ENCODE measurements at regions not wholly inside any gene's neighbourhood (a gene's known extent, or its start where the extent isn't known, plus 50 kb on each side); places are given as distances from the start of the nearest gene placed in this dataset.

GRCh38 chr21:29228306-29228705, 70.4 kb upstream of the BACH1 start:
- no peak for ATAC-seq

DNA sequence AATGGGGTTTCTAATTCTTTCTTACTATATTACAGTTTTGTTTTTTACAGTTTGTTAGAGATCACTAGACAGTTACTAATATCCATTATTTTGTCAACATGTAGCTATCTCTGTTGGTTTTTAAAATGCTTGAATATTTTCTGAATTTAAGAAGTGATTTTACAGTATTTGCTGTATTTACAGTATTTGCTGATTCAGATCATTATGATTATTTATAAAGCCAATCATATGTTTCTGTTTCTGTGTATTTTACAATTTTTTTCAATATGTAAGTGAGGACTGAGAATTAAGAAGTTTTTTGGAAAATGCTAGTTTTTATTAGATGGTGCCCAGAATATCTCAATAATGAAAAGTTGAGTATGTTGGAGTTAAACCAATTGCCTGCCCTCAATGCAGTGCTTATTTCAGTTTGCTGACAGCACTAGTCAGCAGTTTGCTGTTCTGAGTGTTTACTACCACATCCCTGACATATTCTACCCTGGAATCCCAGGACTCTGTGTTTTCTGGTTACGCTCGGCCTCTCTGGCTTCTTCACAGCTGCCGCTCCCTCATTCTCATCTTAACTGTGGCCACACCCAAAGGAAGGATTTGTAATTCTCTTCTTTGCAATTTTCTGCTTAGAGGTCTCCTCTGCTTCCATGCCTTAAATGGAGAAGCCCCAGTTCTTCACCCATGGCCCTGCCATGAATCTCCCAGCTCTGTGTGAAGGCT, 68.0 kb upstream of the BACH1 start:
- ATAC-seq = no peak

DNA sequence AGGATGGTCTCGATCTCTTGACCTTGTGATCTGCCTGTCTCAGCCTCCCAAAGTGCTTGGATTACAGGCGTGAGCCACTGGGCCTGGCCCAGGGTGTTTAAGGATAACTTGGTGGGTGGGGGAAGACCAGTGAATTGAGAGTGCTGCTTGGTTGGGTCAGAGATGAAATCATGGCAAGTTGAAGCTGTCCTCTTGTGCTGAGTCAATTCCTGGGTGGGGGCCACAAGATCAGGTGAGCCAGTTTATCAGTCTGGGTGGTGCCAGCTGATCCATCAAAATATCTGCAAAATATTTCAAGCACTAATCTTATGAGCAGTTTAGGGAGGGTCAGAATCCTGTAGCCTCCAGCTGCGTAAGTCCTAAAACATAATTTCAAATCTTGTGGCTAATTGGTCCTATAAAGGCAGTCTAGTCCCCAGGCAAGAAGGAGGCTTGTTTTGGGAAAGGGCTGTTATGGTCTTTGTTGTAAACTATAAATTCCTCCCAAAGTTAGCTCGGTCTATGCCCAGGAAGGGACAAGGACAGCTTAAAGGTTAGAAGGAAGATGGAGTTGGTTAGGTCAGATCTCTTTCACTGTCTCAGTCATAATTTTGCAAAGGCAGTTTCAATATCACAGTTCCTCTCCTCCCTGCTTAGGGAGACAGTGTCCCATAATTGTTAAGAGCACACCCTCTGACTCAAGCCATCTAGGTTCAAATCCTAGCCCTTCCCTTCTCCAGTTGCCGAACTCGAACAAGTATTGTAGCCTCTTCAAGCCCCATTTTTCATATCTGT, 66.8 kb upstream of the BACH1 start:
- no peak for ATAC-seq

GRCh38 chr21:29232530-29233255, 66.0 kb upstream of the BACH1 start:
- no peak for ATAC-seq

DNA sequence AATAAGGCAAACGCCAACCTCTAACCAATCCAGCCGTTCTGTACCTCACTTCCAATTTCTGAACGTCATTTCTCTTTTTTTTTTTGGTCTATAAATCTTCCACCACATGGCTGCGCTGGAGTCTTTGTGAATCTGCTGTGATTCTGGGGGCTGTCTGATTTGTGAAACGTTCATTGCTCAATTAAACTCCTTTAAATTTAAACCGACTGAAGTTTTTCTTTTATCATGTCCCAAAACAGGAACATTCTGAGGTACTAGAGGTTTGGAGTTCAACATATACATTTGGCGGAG, 65.5 kb upstream of the BACH1 start:
- ATAC-seq = no peak

DNA sequence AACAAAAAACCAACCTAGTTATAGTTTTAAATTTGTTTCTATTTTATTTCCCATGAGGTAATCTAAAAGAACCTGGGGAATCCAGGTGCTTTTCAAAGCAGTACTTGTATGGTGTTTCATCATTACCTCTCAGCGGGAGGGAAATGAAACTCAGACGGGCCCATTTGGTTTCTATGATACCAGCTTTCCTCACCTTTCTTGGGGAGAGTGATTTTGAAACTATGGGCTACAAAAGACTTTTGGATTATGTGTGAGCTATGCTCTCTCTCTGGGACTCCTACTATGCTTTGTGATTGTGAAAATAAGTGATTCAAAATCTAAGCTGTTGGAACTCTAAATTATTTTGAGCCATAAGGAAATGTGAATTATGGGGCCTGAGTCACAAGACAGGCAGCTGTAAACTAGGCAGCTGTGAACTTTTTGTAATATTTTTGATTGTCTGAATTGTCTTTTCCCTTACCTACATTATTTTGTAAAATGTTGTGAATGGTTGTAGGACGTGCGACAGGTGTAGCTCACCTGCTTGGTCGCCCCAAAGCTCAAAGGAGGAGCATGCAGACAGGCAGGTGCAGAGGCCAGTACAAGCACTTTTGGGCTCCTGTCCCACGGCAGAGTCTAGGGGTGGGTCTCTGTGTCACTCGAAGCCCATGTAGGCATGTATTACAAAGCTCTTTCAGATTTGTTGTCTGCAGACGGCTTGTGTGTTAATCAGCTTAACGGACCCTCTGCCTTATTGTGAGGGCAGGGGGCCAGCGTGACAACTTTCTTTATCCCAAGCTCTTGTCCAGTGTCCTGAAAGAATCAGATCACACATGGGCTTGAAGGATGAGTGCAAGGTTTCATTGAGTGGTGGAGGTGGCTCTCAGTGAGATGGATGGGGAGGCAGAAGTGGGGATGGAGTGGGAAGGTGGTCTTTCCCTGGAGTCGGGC, 64.8 kb upstream of the BACH1 start:
- ATAC-seq = peak; percentile 80 to 84

DNA sequence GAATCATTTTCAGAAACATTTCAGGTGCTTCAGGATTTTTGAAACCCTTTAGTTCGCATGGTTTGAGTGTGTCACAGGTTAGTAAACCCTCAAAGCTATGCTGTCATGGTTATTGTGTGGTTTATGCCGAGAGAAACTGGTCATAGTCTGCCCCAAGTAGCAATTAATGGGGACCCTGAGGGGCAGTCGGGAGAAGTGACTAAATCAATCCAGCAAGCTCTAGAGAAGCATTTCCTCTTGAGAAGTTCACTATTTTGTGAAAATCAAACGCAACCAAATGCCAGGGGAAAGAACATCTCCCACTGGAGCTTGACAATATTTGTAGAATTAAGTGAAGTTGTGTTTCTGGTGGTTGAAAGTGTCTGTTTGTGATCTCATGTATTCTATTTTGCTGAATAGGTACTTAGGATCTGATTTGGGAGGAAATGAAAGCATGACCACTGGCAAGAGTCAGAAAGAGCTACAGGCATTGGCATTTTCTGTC, 63.0 kb upstream of the BACH1 start:
- ATAC-seq = peak; percentile 45 to 54

GRCh38 chr21:29236201-29236600, 62.5 kb upstream of the BACH1 start:
- ATAC-seq = no peak

DNA sequence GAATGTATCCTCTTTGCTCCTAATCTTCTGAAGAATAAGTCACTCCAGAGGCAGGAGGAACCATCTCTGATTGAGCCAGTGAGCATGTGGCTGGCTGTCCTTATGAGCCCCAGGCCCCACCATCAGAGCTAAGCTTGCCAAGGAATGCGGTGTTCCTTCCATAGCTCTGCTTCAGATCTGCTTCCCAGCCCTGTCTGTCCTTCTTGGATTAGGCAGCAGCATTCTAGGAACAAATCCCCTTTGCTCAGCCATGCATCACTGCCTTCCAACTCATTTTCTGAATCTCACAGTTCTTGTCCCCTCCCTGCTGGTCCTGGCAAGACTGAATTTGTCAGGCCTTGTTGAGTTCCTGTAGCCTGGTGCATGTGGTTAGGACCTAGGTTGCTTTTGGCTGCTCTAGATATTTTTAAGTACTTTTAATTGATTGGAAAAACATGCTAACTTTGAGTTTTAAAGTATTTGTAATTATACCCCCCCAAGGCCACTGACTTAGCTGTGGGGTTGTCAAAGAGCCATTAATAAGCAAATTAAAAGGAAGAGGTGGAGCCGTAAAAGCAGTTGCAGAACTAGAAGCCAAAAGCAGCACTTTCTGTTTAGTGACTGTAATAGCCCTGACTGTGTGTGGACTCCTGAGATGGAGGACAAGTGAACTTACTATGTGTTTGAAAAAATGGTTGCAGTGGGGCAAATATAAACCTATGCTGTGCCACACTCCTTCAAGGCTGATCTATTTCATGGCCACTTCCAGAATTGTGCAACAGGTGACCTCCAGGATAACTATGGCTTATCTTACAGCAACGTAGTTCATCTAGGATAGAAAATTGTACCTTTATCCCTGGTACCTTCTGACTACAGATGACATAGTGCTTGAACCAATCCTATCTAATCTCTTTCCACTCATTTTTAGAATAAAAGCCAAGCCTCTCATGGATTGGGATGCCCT, 61.3 kb upstream of the BACH1 start:
- ATAC-seq = no peak

GRCh38 chr21:29238053-29238966, 60.4 kb upstream of the BACH1 start:
- no peak for ATAC-seq

DNA sequence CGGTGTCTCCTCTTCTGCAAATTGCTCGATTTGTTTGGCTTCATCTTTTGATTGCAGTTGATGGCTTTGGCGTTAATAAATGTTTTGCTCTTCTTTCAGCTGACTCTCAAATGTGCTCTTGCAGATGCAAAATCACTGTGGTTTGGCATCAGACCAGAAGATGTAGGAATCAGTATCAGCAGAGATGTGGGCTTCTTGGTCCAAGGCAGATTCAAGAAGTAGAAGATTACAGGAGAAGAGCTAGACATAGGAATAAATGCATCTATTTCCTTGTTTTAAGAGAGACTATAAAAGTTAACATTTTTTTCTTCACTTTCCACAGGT, 59.8 kb upstream of the BACH1 start:
- ATAC-seq = no peak

GRCh38 chr21:29240136-29240535, 58.6 kb upstream of the BACH1 start:
- no peak for ATAC-seq

DNA sequence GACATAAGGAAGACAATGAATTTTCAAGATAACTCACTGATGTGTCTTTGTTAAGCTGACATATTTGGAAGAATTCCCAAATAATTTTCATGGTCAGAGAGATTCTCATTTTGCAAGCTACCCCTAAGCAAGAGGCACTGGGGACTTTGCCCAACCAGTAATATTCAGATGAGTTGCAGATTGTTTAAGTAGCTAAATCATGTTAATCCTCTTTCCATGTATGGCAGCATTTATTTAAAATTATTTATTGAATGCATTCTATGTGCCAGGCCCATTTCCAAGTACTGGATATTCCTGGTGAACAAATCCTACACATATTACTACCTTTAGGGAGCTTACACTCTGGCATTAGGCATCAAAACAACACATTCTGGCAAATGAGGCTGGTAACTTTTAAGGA, 56.5 kb upstream of the BACH1 start:
- no peak for ATAC-seq

DNA sequence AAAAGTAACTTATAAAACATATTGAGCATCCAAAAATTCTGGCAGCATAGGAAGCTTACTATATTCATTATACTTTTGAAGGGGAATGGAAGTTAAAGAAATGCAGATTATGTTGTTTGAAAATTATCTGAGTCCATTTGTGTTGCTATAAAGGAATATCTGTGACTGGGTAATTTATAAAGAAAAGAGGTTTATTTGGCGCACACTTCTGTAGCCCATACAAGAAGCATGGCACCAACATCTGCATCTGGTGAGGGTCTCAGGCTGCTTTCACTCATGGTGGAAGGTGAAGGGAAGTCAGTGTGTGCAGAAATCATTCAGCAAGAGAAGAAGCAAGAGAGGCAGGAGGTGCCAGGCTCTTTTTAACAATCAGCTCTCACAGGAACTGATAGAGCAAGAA, 55.5 kb upstream of the BACH1 start:
- ATAC-seq = no peak

DNA sequence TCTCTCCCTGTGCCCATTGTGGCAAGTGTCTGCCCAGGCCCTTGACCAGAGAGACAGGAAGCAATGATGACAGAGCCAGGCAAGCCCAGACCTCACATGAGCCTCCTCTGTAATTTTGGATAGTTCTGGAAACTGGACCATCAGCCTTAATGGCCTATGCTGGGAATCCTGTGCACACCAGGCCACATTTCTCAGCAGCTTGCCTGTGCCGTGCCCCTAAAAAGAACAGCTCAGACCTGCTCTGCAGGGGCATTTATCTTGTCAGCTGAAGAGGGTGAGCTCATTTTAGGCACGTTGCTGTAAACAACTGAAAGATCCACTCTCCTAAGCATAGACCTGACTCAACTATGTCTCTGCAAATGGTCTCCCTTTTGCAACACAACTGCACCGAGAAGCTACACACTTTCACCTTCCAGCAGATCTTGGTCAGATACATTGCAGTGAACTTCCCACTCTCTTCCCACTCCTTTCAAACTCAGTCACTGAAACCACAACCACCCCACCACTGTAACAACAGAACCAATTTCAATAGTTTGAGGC, 53.5 kb upstream of the BACH1 start:
- ATAC-seq = peak; percentile 51 to 70

GRCh38 chr21:29245863-29246262, 52.9 kb upstream of the BACH1 start:
- no peak for ATAC-seq

DNA sequence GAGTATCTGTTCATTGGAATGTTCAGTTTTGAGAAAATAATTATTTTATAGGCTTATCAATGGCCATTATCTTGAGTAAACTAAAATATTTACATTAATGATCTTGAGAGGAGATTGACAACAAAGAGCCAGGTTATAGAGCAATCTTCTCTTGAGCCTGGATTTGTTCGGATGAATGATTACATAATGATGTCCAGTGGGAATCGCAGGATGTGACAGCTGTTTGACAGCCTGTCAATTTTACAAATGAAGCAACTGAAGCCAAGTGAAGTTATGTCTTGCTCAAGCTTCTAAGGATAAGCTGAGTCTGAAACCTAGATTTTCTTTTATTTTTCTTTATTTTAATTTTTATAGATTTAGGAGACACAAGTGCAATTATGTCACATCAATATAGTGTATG, 52.1 kb upstream of the BACH1 start:
- no peak for ATAC-seq

DNA sequence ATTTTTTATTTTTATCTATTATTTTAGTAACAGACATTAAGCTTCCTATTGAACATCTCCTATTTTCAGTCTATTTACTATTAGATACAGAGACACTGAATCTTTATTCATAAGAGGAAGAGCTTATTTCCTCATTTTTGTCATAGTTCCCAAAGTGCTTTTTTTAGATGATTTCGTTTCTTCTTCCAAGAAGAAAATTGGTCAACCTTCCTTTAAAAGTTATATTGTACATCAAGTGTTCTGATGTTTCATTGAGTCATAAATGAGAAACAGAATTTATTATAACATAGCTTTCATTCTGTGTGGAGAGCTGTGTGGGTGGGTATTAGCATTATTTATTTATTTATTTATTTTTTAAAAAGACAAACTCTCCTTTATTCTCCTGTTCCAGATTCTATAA, 50.6 kb upstream of the BACH1 start:
- no peak for ATAC-seq

Measured in activated CD4-positive, CD25-positive, alpha-beta regulatory T cell treated with anti-CD3 and anti-CD28 coated beads, Interleukin-2, amount 50 U/mL, for 24 hours (primary cell).